ENCODE measurements at regions not wholly inside any gene's neighbourhood (a gene's known extent, or its start where the extent isn't known, plus 50 kb on each side); places are given as distances from the start of the nearest gene placed in this dataset.

GRCh38 chr20:11118802-11119380 lies 445.1 kb upstream of the JAG1 start (continued):
- TF ChIP-seq ATF2 (IDR thresholded peaks at IDR 0.05; ENCODE audit: low read length) (no peak), SIRT6 (IDR thresholded peaks at IDR 0.05; ENCODE audit: low read length) (no peak), SRF (IDR thresholded peaks at IDR 0.05; ENCODE audit: low read depth, low read length) (no peak), ZNF274 (IDR thresholded peaks at IDR 0.05; ENCODE audit: borderline replicate concordance, extremely low read depth, low read length) (no peak), USF2 (IDR thresholded peaks at IDR 0.05; ENCODE audit: low read length) (no peak), RXRA (IDR thresholded peaks at IDR 0.05; ENCODE audit: insufficient read depth, low read depth, low read length) (no peak), SP1 (IDR thresholded peaks at IDR 0.05; ENCODE audit: low read depth, low read length) (no peak)

All from H1 (cell line).